NCI-H2196 (cell line): ENCODE measurements at regions not wholly inside any gene's neighbourhood (a gene's known extent, or its start where the extent isn't known, plus 50 kb on each side); places are given as distances from the start of the nearest gene placed in this dataset.

ENCODE experiments used
- DNase-seq: peaks from one replicate; lab custom pipeline; 2025; ENCODE audit not compliant: unreplicated experiment; lab: John Stamatoyannopoulos, UW

DNA sequence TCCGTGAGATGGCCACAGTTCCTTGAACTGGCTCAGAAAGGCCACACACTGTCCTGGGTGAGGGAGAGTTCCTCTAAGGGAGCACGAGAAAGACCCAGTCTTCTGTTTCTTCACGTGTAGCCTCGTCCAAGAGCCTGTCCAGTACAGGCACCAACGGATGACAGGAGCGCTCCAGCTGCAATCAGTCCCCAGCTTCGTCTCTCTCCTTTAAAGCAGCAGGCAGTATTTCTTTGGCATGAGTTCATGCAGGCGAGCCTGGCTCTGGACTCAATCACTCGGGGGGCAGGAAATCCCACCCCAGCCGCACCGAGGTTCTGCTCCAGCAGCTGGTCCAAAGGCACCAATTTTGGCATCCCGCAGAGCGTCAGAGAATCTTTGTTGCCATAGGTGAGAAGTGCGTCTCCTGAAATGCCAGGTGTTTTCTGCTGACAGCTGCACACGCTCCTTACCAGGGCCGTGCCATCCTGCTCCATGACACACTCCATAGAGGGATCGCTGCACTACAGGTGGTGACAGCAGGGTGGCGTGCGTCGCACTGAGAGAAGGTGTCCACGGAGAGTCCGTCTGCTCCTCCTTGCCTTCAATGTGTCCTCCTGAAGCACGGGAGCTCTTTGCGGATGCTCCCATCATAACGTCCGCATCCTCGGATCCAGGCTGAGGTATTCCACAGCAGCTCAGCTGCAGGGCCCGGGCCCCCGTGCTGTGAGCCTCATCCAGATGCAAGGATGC lies 59.6 kb upstream of the AFDN start:
- no peak for DNase-seq

GRCh38 chr6:167767715-167768107 lies 59.0 kb upstream of the AFDN start:
- DNase-seq, result no peak

GRCh38 chr6:167768471-167769215 lies 58.1 kb upstream of the AFDN start:
- DNase-seq, result no peak

GRCh38 chr6:167769408-167770190 lies 57.1 kb upstream of the AFDN start:
- no peak for DNase-seq

- DNase-seq, result no peak
These were observed 56.3 kb upstream of the AFDN start for GRCh38 chr6:167770291-167770955.

GRCh38 chr6:167774881-167775280 lies 51.8 kb upstream of the AFDN start:
- DNase-seq, result no peak

GRCh38 chr6:167776906-167777627 lies 49.6 kb upstream of the AFDN start:
- DNase-seq, result no peak
